ENCODE measurements at regions not wholly inside any gene's neighbourhood (a gene's known extent, or its start where the extent isn't known, plus 50 kb on each side); places are given as distances from the start of the nearest gene placed in this dataset.

- Histone ChIP-seq H2AFZ (replicated peaks; ENCODE audit: low read length, poor library complexity) (no peak overlapping the region), H2BK15ac (ENCODE audit: low read depth, low read length) (no peak overlapping the region), H2BK5ac (ENCODE audit: low read depth, low read length, poor library complexity, severe bottlenecking) (no peak overlapping the region), H4K8ac (ENCODE audit: low read depth in 2 of 2, low read length in 2 of 2) (no peak overlapping the region), H3K9ac (ENCODE audit: low read depth, low read length) (no peak overlapping the region), H3K4me3 (ENCODE audit: insufficient read depth, low read depth, low read length) (no peak overlapping the region), H3K23ac (ENCODE audit: low read depth, low read length) (no peak overlapping the region), H3K56ac (ENCODE audit: extremely low read depth, insufficient read depth, low read length) (no peak overlapping the region), H2BK20ac (ENCODE audit: low read depth, low read length) (no peak overlapping the region), H3K27me3 (ENCODE audit: control insufficient read depth, insufficient read depth, low read length) (no peaks in the 10 kb centered on the region), H3K36me3 (ENCODE audit: control insufficient read depth, insufficient read depth, low read length) (no peaks in the 10 kb centered on the region), H3K14ac (replicated peaks; ENCODE audit: low read depth, low read length) (no peak overlapping the region), H4K5ac (ENCODE audit: low read depth, low read length) (no peak overlapping the region), H3K4ac (ENCODE audit: low read depth, low read length) (no peak overlapping the region), H3K27ac (ENCODE audit: insufficient read depth, low read length) (no peak overlapping the region), H3K79me1 (ENCODE audit: low read depth in 1 of 2, low read length in 2 of 2) (no peaks in the 10 kb centered on the region), H4K91ac (ENCODE audit: insufficient read depth, low read depth, low read length) (no peak overlapping the region), H3K4me2 (ENCODE audit: low read depth, low read length) (no peak overlapping the region), H2BK120ac (ENCODE audit: low read depth, low read length) (no peak overlapping the region), H3K4me1 (ENCODE audit: control insufficient read depth, insufficient read depth, low read length) (no peaks in the 10 kb centered on the region), H3K9me1 (ENCODE audit: insufficient read depth, low read length) (no peaks in the 10 kb centered on the region), H2AK5ac (ENCODE audit: low read depth, low read length) (no peak overlapping the region), H3K9me3 (ENCODE audit: control insufficient read depth, insufficient read depth, low read length) (no peaks in the 10 kb centered on the region), H2AK9ac (replicated peaks; ENCODE audit: low read depth, low read length, poor library complexity) (no peak overlapping the region), H3K18ac (ENCODE audit: low read depth, low read length) (no peak overlapping the region), H4K20me1 (ENCODE audit: insufficient read depth, low read length) (no peaks in the 10 kb centered on the region)
- no TSS peak for BruUV-seq (replicated peaks)
- intact Hi-C loops (cut with micrococcal nuclease): no loop called here
- ChIA-PET POLR2A (ENCODE audit: unreplicated experiment) (no interaction called here), CTCF (no interaction called here)
- dilution Hi-C loops (cut with HindIII; ENCODE audit: low sequenced_read_pairs, unreplicated experiment): no loop called here
- 29% methylated on average over 5 of the region's 5 CpGs; no CpG with 5 or more reads in 1 of the 2 experiments for WGBS, 2 experiments (ENCODE audit: extremely low coverage in 2 of 2, insufficient read length in 1 of 2)
- ATAC-seq (ENCODE audit: low read depth) (no peak), DNase-seq (no peak)
- TF ChIP-seq BHLHE40 (IDR thresholded peaks at IDR 0.05; ENCODE audit: low read depth, low read length) (no peak), CHD1 (IDR thresholded peaks at IDR 0.05; ENCODE audit: low read depth, low read length) (no peak), MAZ (IDR thresholded peaks at IDR 0.05; ENCODE audit: borderline replicate concordance, low read depth, low read length) (no peak), NFE2L2 (IDR thresholded peaks at IDR 0.05; ENCODE audit: low read depth, low read length) (no peak), SMC3 (IDR thresholded peaks at IDR 0.05; ENCODE audit: low read depth, low read length) (no peak), RFX5 (IDR thresholded peaks at IDR 0.05; ENCODE audit: low read depth, low read length) (no peak), RAD21 (IDR thresholded peaks at IDR 0.05; ENCODE audit: low read length) (no peak), FOS (IDR thresholded peaks at IDR 0.05; ENCODE audit: low read depth, low read length) (no peak), MAFK (IDR thresholded peaks at IDR 0.05; ENCODE audit: low read depth, low read length) (no peak), MXI1 (IDR thresholded peaks at IDR 0.05; ENCODE audit: borderline replicate concordance, low read depth, low read length) (no peak), RCOR1 (IDR thresholded peaks at IDR 0.05; ENCODE audit: insufficient replicate concordance, low read length) (no peak), CTCF (conservative IDR thresholded peaks at IDR 0.05; ENCODE audit: low read depth, low read length) (no peak), CEBPB (IDR thresholded peaks at IDR 0.05; ENCODE audit: low read depth, low read length) (no peak), POLR2A (IDR thresholded peaks at IDR 0.05; ENCODE audit: low read depth, low read length) (no peak)
- TF ChIP-seq, protein P1, sequence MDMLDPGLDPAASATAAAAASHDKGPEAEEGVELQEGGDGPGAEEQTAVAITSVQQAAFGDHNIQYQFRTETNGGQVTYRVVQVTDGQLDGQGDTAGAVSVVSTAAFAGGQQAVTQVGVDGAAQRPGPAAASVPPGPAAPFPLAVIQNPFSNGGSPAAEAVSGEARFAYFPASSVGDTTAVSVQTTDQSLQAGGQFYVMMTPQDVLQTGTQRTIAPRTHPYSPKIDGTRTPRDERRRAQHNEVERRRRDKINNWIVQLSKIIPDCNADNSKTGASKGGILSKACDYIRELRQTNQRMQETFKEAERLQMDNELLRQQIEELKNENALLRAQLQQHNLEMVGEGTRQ (IDR thresholded peaks at IDR 0.05; ENCODE audit: low read depth, low read length): no peak
- TF ChIP-seq, protein P2, sequence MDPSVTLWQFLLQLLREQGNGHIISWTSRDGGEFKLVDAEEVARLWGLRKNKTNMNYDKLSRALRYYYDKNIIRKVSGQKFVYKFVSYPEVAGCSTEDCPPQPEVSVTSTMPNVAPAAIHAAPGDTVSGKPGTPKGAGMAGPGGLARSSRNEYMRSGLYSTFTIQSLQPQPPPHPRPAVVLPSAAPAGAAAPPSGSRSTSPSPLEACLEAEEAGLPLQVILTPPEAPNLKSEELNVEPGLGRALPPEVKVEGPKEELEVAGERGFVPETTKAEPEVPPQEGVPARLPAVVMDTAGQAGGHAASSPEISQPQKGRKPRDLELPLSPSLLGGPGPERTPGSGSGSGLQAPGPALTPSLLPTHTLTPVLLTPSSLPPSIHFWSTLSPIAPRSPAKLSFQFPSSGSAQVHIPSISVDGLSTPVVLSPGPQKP (IDR thresholded peaks at IDR 0.05; ENCODE audit: borderline replicate concordance, low read depth, low read length): no peak
- in situ Hi-C loops (cut with MboI; ENCODE audit: low sequenced_read_pairs): no loop called here
Measured at GRCh38 chr9:27934471-27934870, 361.2 kb upstream of the C9orf72 start.
